Mesenchymal stem cell (in vitro differentiated cells and primary cell): ENCODE measurements at regions not wholly inside any gene's neighbourhood (a gene's known extent, or its start where the extent isn't known, plus 50 kb on each side); places are given as distances from the start of the nearest gene placed in this dataset.
"Not testable (repeated sequence)": the region's sequence is repeated elsewhere in the genome, so short reads cannot be mapped to it uniquely, and the experiment has no call there.

Experiments
- DNase-seq: peaks from one replicate; pipeline ENCODE4 v3.0.0-alpha.2; 2013
- H2AFZ ChIP-seq: one replicate; pipeline ENCODE4 v1.6.1; 2013; ENCODE audit warnings: low read depth, mild to moderate bottlenecking, control low read depth, inconsistent platforms, low read length, moderate library complexity
- H2AK5ac ChIP-seq: 2 replicates; pipeline ENCODE4 v1.6.1; 2013; ENCODE audit warnings: low read length, moderate library complexity, mild to moderate bottlenecking, inconsistent platforms; ENCODE audit not compliant: severe bottlenecking
- H2BK120ac ChIP-seq: one replicate; pipeline ENCODE4 v1.6.1; 2013; ENCODE audit warnings: low read depth, mild to moderate bottlenecking, inconsistent platforms, low read length, moderate library complexity
- H2BK12ac ChIP-seq, 2 experiments: one replicate each; pipeline ENCODE4 v1.6.1; 2013; ENCODE audit warnings: inconsistent platforms in 2 of 2, low read length in 2 of 2, mild to moderate bottlenecking in 2 of 2, moderate library complexity in 2 of 2, control low read depth in 1 of 2
- H2BK15ac ChIP-seq: one replicate; pipeline ENCODE4 v1.6.1; 2013; ENCODE audit warnings: mild to moderate bottlenecking, low read depth, inconsistent platforms; ENCODE audit not compliant: poor library complexity, severe bottlenecking
- H2BK5ac ChIP-seq: 2 replicates; pipeline ENCODE4 v1.6.1; 2013; ENCODE audit warnings: low read depth, mild to moderate bottlenecking, low read length, control low read depth, inconsistent platforms; ENCODE audit not compliant: poor library complexity, severe bottlenecking
- H3K14ac ChIP-seq, 2 experiments: one replicate each; pipeline ENCODE4 v1.6.1; 2013; ENCODE audit warnings: inconsistent platforms in 2 of 2, low read length in 2 of 2, control low read depth in 1 of 2, mild to moderate bottlenecking in 1 of 2, moderate library complexity in 1 of 2
- H3K18ac ChIP-seq, 2 experiments: one replicate each; pipeline ENCODE4 v1.6.1; 2013; ENCODE audit warnings: inconsistent platforms in 2 of 2, low read length in 2 of 2, control low read depth in 1 of 2, low read depth in 1 of 2, mild to moderate bottlenecking in 1 of 2
- H3K23ac ChIP-seq, 2 experiments: one replicate each; pipeline ENCODE4 v1.6.1; 2013; ENCODE audit warnings: inconsistent platforms in 2 of 2, low read length in 2 of 2, mild to moderate bottlenecking in 2 of 2, moderate library complexity in 2 of 2, control low read depth in 1 of 2
- H3K27ac ChIP-seq: 2 replicates; pipeline ENCODE4 v1.5.1; 2013; ENCODE audit warnings: mild to moderate bottlenecking, moderate library complexity, low read length, control low read depth, inconsistent platforms; ENCODE audit not compliant: poor library complexity, severe bottlenecking
- H3K27me3 ChIP-seq, 2 experiments: 2 replicates each; pipeline versions ENCODE4 v1.6.1 to v1.7.0; 2013; ENCODE audit warnings: low read length in 2 of 2, mild to moderate bottlenecking in 2 of 2, moderate library complexity in 2 of 2, control low read depth in 1 of 2, inconsistent platforms in 1 of 2; ENCODE audit not compliant: control insufficient read depth in 1 of 2, insufficient read depth in 1 of 2
- H3K36me3 ChIP-seq, 2 experiments: 2 replicates each; pipeline versions ENCODE4 v1.6.1 to v1.7.0; 2013; ENCODE audit warnings: low read length in 2 of 2, control low read depth in 1 of 2, inconsistent platforms in 1 of 2, low read depth in 1 of 2, mild to moderate bottlenecking in 1 of 2; ENCODE audit not compliant: insufficient read depth in 2 of 2, control insufficient read depth in 1 of 2
- H3K4ac ChIP-seq, 2 experiments: one replicate each; pipeline ENCODE4 v1.6.1; 2013; ENCODE audit warnings: inconsistent platforms in 2 of 2, low read length in 2 of 2, mild to moderate bottlenecking in 2 of 2, moderate library complexity in 2 of 2, control low read depth in 1 of 2, low read depth in 1 of 2
- H3K4me1 ChIP-seq: 2 replicates; pipeline ENCODE4 v1.6.1; 2013; ENCODE audit warnings: low read depth, low read length, control low read depth; ENCODE audit not compliant: control insufficient read depth, insufficient read depth
- H3K4me2 ChIP-seq: 2 replicates; pipeline ENCODE4 v1.6.1; 2013; ENCODE audit warnings: low read length, mild to moderate bottlenecking, inconsistent platforms; ENCODE audit not compliant: poor library complexity, severe bottlenecking
- H3K4me3 ChIP-seq, 2 experiments: 2 replicates each; pipeline versions ENCODE4 v1.5.1 to v1.7.0; 2013; ENCODE audit warnings: low read length in 2 of 2, mild to moderate bottlenecking in 2 of 2, control low read depth in 1 of 2, low read depth in 1 of 2; ENCODE audit not compliant: insufficient read depth in 1 of 2
- H3K79me1 ChIP-seq: replicated peaks from 2 replicates; pipeline ENCODE4 v1.6.1; 2013; ENCODE audit warnings: mild to moderate bottlenecking, control low read depth, low read length, inconsistent platforms; ENCODE audit not compliant: poor library complexity, severe bottlenecking
- H3K9ac ChIP-seq: 2 replicates; pipeline ENCODE4 v1.7.0; 2013; ENCODE audit warnings: mild to moderate bottlenecking, low read length, moderate library complexity
- H3K9me3 ChIP-seq: 2 replicates; pipeline ENCODE4 v1.7.0; 2013; ENCODE audit warnings: mild to moderate bottlenecking, low read length; ENCODE audit not compliant: control insufficient read depth
- H4K8ac ChIP-seq: one replicate; pipeline ENCODE4 v1.6.1; 2013; ENCODE audit warnings: inconsistent platforms, mild to moderate bottlenecking, low read length, moderate library complexity
- H4K91ac ChIP-seq: one replicate; pipeline ENCODE4 v1.6.1; 2013; ENCODE audit warnings: mild to moderate bottlenecking, low read length, inconsistent platforms
- WGBS: methylation state at CpG from one replicate; pipeline ENCODE4 v1.1.7; 2013; ENCODE audit warnings: mixed read lengths; 5-methylcytosine and 5-hydroxymethylcytosine counted together

- no peak overlapping the region for H3K18ac ChIP-seq
- no peaks in the 10 kb centered on the region for H3K4me1 ChIP-seq
- H2BK15ac ChIP-seq, result no peak overlapping the region
- H3K79me1 ChIP-seq, result no peaks in the 10 kb centered on the region
- H3K4me2 ChIP-seq, result no peak overlapping the region
- H4K8ac ChIP-seq, result no peak overlapping the region
- H3K14ac ChIP-seq, result no peak overlapping the region
- no peak overlapping the region for H2BK12ac ChIP-seq
- H3K9ac ChIP-seq, result no peak overlapping the region
- H3K27ac ChIP-seq, result no peak overlapping the region
- H3K23ac ChIP-seq, result no peak overlapping the region
- DNase-seq, result no peak
- WGBS, result 22% methylated on average over 1 of the region's 1 CpG
- H3K9me3 ChIP-seq, result peaks cover 14% of the 10 kb centered on the region
- H2BK120ac ChIP-seq, result no peak overlapping the region
- no peak overlapping the region for H4K91ac ChIP-seq
- H3K27me3 ChIP-seq, result no peaks in the 10 kb centered on the region
- no peak overlapping the region for H2AK5ac ChIP-seq
- no peak overlapping the region for H2AFZ ChIP-seq
- no peak overlapping the region for H2BK5ac ChIP-seq
- H3K36me3 ChIP-seq, result no peaks in the 10 kb centered on the region
- H3K4me3 ChIP-seq, result no peak overlapping the region
- H3K4ac ChIP-seq, result no peak overlapping the region
These were observed 53.1 kb upstream of the RASEF start for GRCh38 chr9:83116026-83116425.

GRCh38 chr9:83113445-83113844 lies 50.5 kb upstream of the RASEF start:
- H3K4ac ChIP-seq, H3K27ac ChIP-seq, H4K91ac ChIP-seq, DNase-seq, H3K18ac ChIP-seq, H2BK12ac ChIP-seq, H3K14ac ChIP-seq, H2BK15ac ChIP-seq, H2AFZ ChIP-seq, H2BK5ac ChIP-seq, H3K27me3 ChIP-seq, H3K4me1 ChIP-seq, H3K4me3 ChIP-seq, H3K36me3 ChIP-seq, H2BK120ac ChIP-seq, H3K23ac ChIP-seq, H3K9ac ChIP-seq, H3K79me1 ChIP-seq, H3K4me2 ChIP-seq, H4K8ac ChIP-seq, H2AK5ac ChIP-seq: not testable (repeated sequence)
- peaks cover 14% of the 10 kb centered on the region for H3K9me3 ChIP-seq
- 92% methylated on average over 6 of the region's 6 CpGs for WGBS
